Liver (tissue), 3 donors: ENCODE measurements at regions not wholly inside any gene's neighbourhood (a gene's known extent, or its start where the extent isn't known, plus 50 kb on each side); places are given as distances from the start of the nearest gene placed in this dataset.
"Not testable (repeated sequence)": the region's sequence is repeated elsewhere in the genome, so short reads cannot be mapped to it uniquely, and the experiment has no call there.

Experiments
- CTCF ChIP-seq: fragments of 150-350 bp; IDR thresholded peaks from 2 replicates; pipeline ENCODE4 v1.5.1; 2017; ENCODE audit warnings: improper control_type of control experiment, low read depth, low read length; ENCODE audit not compliant: missing input control
- GABPA ChIP-seq, 2 donors: IDR thresholded peaks in 1 of 2; conservative IDR thresholded peaks in 1 of 2; 2 replicates each; pipeline ENCODE4 v1.6.1; 2016; ENCODE audit warnings: antibody characterized with exemption in 2 of 2, mild to moderate bottlenecking in 1 of 2, moderate library complexity in 1 of 2
- MAX ChIP-seq: IDR thresholded peaks from 2 replicates; pipeline ENCODE4 v1.6.1; 2016; ENCODE audit warnings: antibody characterized with exemption
- RAD21 ChIP-seq, 2 donors: IDR thresholded peaks; 2 replicates each; pipeline ENCODE4 v1.6.1; 2016; ENCODE audit warnings: antibody characterized with exemption in 2 of 2, mild to moderate bottlenecking in 2 of 2
- YY1 ChIP-seq: IDR thresholded peaks from 2 replicates; pipeline ENCODE4 v1.6.1; 2016; ENCODE audit warnings: antibody characterized with exemption, mild to moderate bottlenecking
- donor health status: healthy.
- donor health status: healthy.

DNA sequence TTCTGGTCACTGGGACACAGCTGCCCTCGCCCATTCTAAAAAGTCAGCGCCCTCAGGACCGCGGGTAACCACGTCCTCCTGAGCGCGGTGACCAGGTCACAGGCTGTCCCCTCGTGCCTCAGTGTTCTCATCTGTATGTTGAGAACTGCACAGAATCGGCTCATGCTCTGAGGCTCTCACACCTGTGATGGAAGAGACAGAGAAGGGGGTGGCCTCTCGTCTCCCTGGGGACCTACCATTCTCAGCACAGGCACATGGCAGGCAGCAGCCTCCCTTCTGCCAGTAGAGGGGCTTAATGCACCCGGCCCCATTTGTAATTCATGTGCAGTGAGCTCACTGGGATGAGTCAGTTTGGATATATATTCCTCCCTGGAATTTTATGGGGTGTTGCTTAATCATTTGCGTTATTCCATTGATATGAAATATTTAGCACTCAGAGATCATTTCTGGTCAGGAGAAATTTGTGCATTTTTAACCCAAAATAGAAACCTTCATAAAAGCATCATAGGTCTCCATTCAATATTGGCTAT lies 51.9 kb upstream of the ROPN1B start:
- TF ChIP-seq MAX; CTCF; RAD21 (IDR thresholded peaks at IDR 0.05); GABPA (IDR thresholded peaks at IDR 0.05 in 1 of 2, conservative IDR thresholded peaks at IDR 0.05 in 1 of 2); YY1: not testable (repeated sequence)
